GM18909 (cell line): ENCODE measurements at regions not wholly inside any gene's neighbourhood (a gene's known extent, or its start where the extent isn't known, plus 50 kb on each side); places are given as distances from the start of the nearest gene placed in this dataset.

ENCODE experiments used
- ATAC-seq: cut with Tn5 transposase; IDR thresholded peaks from one replicate; pipeline ENCODE4 v1.9.1; 2021; ENCODE audit warnings: mild to moderate bottlenecking; ENCODE audit not compliant: unreplicated experiment, poor library complexity

GRCh38 chr1:229988534-229988933 lies 78.5 kb upstream of the GALNT2 start:
- no peak for ATAC-seq

- ATAC-seq: no peak
These were observed 77.3 kb upstream of the GALNT2 start for GRCh38 chr1:229989591-229990248.

- ATAC-seq: no peak
These were observed 76.7 kb upstream of the GALNT2 start for GRCh38 chr1:229990326-229990725.

- ATAC-seq: no peak
These were observed 75.9 kb upstream of the GALNT2 start for GRCh38 chr1:229991104-229991513.

GRCh38 chr1:229991724-229992333 lies 75.2 kb upstream of the GALNT2 start:
- ATAC-seq: no peak

GRCh38 chr1:229993060-229993459 lies 74.0 kb upstream of the GALNT2 start:
- ATAC-seq: peak; percentile 59

- ATAC-seq: no peak
These were observed 73.1 kb upstream of the GALNT2 start for GRCh38 chr1:229993894-229994293.

- no peak for ATAC-seq
These were observed 67.9 kb upstream of the GALNT2 start for GRCh38 chr1:229999004-229999670.

- ATAC-seq: no peak
These were observed 66.4 kb upstream of the GALNT2 start for GRCh38 chr1:230000493-230001184.

- ATAC-seq: no peak
These were observed 64.8 kb upstream of the GALNT2 start for GRCh38 chr1:230002164-230002803.

- ATAC-seq: no peak
These were observed 63.6 kb upstream of the GALNT2 start for GRCh38 chr1:230003409-230003808.

- no peak for ATAC-seq
These were observed 62.0 kb upstream of the GALNT2 start for GRCh38 chr1:230005040-230005439.

GRCh38 chr1:230008721-230009120 lies 58.3 kb upstream of the GALNT2 start:
- no peak for ATAC-seq

GRCh38 chr1:230009611-230010313 lies 57.3 kb upstream of the GALNT2 start:
- no peak for ATAC-seq

- no peak for ATAC-seq
These were observed 56.3 kb upstream of the GALNT2 start for GRCh38 chr1:230010603-230011332.

- ATAC-seq: no peak
These were observed 55.5 kb upstream of the GALNT2 start for GRCh38 chr1:230011333-230012092.

GRCh38 chr1:230012093-230012393 lies 55.0 kb upstream of the GALNT2 start:
- no peak for ATAC-seq

- ATAC-seq: no peak
These were observed 54.3 kb upstream of the GALNT2 start for GRCh38 chr1:230012741-230013140.

GRCh38 chr1:230016159-230016558 lies 50.9 kb upstream of the GALNT2 start:
- no peak for ATAC-seq
